ENCODE measurements at regions not wholly inside any gene's neighbourhood (a gene's known extent, or its start where the extent isn't known, plus 50 kb on each side); places are given as distances from the start of the nearest gene placed in this dataset.

- no peak for DNase-seq (ENCODE audit: low read depth in 2 of 2)
Measured at GRCh38 chr4:128388352-128388630, 100.7 kb upstream of the PGRMC2 start.

DNA sequence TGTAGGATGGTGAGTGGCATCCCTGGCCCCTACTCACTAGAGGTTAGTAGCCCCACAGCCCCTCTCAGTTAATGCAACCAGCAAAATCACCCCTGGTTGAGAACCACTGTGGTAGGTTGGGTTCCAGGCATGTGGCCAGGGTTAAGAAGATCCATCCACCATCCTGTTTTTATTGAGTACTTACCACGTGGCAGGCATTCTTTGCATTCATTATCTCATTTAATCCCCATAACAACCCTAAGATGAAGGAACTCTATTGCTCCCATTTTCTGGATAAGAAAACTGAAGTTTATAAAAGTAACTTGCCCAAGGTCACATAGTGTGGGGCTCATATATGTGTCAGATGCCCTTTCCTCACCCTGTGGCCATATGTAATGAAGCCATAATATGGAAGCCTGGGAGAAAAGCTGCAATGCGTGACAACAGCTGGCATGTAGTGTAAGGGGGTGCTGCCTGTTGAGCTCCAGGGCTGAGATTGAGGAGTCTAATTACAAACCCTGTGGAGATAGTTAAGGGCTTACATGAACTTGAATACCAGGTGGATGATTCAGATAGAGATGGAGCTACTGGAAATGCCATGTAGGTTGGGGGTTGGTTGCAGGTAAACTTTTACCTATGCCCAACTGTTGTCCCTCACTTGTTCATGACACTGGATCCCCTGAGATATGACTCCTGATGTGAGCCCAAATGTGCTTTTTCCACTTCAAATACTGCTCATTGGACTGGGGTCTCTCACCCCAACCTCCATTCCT is 100.2 kb upstream of the PGRMC2 start:
- DNase-seq (ENCODE audit: low read depth in 2 of 2) = no peak

GRCh38 chr4:128386761-128387599 is 99.4 kb upstream of the PGRMC2 start:
- DNase-seq (ENCODE audit: low read depth in 2 of 2) = no peak

- DNase-seq (ENCODE audit: low read depth in 2 of 2) = no peak
Measured at GRCh38 chr4:128385683-128386304, 98.2 kb upstream of the PGRMC2 start.

DNA sequence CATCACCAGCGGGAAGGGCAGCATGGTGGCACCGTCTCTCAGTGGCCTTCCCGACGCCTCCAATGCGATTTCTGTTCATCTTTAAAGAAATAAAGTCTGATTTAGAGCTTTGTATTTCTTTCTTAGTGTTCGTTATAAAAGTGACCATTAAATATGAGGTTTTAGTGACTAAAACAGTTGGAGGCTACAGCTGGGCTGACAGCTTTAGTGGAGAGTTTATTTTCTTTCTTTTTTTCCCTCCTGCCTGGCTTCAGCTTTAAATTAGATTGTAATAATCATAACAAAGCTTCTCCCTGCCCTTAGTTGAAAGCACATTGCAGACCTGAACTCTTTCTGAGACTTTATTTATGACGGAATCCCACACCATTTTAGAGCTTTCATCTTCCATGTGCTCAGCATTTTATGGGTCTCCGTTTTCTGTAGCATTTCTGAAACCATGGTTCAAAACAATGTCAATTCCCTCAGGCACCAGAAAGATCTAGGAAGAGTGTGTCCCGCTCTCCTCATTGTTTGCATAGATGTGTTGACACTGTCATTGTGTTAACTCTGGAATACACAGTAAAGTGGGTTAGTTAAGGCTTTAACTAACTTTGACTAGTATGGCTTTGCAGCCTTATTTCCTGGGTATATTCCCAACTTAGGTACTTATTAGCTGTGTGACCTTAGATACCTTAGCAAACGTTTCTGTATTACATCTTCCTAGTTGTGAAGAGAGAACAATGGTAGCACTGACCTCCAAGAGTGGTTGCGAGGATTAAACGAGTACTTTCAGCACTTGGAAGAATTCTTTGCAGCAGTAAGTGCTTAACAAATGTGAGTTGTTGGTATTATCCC is 97.4 kb upstream of the PGRMC2 start:
- DNase-seq (ENCODE audit: low read depth in 2 of 2) = no peak

GRCh38 chr4:128384091-128384520 is 96.5 kb upstream of the PGRMC2 start:
- DNase-seq (ENCODE audit: low read depth in 2 of 2) = no peak

- DNase-seq (ENCODE audit: low read depth in 2 of 2) = no peak
Measured at GRCh38 chr4:128381748-128382559, 94.3 kb upstream of the PGRMC2 start.

DNA sequence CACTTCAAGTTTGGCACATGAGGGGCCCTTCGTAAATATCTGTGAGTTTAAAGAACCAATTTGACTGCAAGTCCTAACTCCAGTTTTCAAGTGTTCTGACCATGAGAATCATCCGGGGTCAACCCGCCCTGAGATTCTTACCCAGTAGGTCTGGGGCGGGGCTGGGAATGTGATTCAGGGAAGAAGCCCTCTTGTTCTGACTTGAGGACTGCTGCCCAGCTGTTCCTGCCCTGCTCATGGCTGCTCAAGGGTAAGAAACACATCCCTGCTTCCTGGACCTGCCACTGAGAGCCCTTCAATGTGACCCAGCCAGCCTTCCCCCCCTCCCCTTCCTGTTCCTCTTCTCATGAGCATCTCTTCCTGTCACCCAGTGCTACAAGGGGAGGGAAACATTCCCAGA is 92.7 kb upstream of the PGRMC2 start:
- DNase-seq (ENCODE audit: low read depth in 2 of 2) = no peak

DNA sequence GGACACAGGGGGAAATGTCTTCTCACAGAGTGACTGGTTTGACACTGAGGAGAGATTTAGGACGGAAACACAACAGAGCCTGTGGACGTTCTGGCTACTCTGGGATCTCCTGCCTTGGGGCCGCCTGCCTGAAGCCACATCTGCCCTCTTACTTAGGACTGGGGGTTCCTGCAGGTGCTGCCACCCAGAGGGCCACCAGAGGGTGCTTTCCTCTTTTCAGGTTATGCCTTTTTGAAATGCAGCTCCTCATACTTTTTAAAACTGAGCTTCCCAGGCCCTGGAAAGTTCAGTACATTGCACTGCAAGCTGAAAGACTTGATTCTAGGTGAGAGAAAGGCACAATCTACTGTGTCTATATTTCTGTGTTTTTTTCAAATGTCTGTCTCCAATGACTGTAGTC is 92.2 kb upstream of the PGRMC2 start:
- no peak for DNase-seq (ENCODE audit: low read depth in 2 of 2)

- DNase-seq (ENCODE audit: low read depth in 2 of 2) = no peak
Measured at GRCh38 chr4:128378668-128379067, 91.1 kb upstream of the PGRMC2 start.

DNA sequence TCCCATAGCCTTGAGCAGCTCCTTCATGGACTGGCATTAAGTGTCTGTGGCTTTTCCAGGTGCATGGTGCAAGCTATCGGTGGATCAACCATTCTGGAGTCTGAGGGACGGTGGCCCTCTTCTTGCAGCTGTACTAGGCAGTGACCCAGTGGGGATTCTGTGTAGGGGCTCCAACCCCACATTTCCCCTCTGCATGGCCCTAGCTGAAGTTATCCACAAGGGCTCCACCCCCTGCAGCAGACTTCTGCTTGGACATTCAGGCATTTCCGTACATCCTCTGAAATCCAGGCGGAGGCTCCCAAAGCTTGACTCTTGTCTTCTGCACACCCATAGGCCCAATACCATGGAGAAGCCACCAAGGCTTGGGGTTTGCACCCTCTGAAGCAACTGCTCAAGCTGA is 89.3 kb upstream of the PGRMC2 start:
- no peak for DNase-seq (ENCODE audit: low read depth in 2 of 2)

GRCh38 chr4:128376303-128376702 is 88.7 kb upstream of the PGRMC2 start:
- no peak for DNase-seq (ENCODE audit: low read depth in 2 of 2)

DNA sequence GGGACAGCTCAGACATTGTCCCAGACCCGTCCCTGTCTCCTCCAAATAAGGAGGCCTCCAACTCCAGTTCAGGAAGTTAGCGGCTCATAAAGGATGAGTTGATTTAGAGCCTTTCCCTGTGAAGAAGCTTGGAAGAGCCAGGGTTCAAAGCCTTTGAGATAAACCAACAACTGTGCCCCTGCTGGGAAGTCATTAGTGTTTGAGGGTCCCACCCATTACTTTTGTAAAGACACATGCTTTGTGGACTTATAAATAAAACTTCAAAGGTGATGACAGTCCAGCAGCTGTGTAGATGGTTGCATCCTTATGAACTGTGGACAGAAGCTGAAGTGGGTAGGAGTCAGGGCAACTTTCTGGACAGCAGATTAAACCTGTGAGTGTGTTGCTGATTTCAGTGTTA is 86.0 kb upstream of the PGRMC2 start:
- DNase-seq (ENCODE audit: low read depth in 2 of 2) = no peak

DNA sequence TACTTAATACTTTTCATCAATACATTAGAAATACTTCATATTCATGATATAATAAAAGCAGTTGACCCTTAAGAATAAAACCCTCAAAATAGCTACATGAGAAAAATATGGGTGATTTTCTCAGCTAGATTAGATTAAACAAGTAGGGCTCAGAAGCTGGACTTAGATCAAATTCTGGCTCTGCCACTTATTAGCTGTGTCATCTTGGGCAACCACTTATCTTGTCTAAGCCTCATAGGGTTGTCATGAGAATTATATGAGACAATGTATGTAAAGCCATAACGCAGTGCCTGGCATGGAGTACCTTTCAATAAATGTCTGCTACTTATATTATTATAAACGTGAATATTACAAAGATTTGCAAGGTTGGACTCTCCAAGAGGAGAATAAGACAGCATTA is 84.3 kb upstream of the PGRMC2 start:
- no peak for DNase-seq (ENCODE audit: low read depth in 2 of 2)

- no peak for DNase-seq (ENCODE audit: low read depth in 2 of 2)
Measured at GRCh38 chr4:128371001-128371777, 83.6 kb upstream of the PGRMC2 start.

GRCh38 chr4:128366212-128366611 is 78.6 kb upstream of the PGRMC2 start:
- DNase-seq (ENCODE audit: low read depth in 2 of 2) = no peak

DNA sequence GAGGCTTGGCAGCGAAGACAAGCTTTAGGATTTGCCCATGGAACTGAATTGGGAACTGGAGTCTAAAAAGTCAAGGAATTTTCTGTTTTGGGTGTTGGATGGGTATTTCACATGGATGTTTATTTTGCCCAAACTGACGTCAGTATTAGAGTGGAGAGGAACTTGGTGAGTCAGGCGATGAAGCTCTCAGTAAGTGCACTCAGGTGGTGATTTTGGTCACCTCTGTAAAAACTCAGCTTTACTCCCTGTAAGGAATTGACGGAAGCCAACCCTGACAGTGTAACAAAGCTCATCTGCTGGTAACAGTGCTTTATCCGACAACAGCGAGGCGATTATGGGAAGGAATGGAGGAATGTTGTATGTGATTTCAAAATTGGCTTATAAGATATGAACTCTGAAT is 77.0 kb upstream of the PGRMC2 start:
- no peak for DNase-seq (ENCODE audit: low read depth in 2 of 2)

DNA sequence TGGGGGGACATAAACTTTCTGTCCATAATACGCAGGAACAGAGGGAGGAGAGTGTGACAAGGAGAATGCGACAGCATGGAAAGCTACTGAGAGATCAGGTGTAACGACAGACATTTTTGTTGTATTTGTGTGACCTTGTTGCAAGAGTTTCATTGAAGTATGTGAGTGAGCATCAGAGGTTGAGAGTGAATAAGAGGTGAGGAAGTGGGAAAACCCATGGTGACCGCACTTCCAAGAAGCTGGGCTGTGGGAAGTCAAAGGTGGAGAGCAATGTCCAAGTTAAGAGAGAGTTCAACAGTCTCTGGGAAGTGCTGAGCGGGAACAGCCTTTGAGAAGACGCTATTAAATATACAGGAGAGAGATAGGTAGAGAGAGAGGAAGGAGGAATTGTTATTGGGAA is 76.4 kb upstream of the PGRMC2 start:
- no peak for DNase-seq (ENCODE audit: low read depth in 2 of 2)

- DNase-seq (ENCODE audit: low read depth in 2 of 2) = no peak
Measured at GRCh38 chr4:128362760-128363159, 75.1 kb upstream of the PGRMC2 start.

- DNase-seq (ENCODE audit: low read depth in 2 of 2) = no peak
Measured at GRCh38 chr4:128359422-128359821, 71.8 kb upstream of the PGRMC2 start.

- DNase-seq (ENCODE audit: low read depth in 2 of 2) = no peak
Measured at GRCh38 chr4:128358913-128359279, 71.3 kb upstream of the PGRMC2 start.
